ENCODE measurements at regions not wholly inside any gene's neighbourhood (a gene's known extent, or its start where the extent isn't known, plus 50 kb on each side); places are given as distances from the start of the nearest gene placed in this dataset.

DNA sequence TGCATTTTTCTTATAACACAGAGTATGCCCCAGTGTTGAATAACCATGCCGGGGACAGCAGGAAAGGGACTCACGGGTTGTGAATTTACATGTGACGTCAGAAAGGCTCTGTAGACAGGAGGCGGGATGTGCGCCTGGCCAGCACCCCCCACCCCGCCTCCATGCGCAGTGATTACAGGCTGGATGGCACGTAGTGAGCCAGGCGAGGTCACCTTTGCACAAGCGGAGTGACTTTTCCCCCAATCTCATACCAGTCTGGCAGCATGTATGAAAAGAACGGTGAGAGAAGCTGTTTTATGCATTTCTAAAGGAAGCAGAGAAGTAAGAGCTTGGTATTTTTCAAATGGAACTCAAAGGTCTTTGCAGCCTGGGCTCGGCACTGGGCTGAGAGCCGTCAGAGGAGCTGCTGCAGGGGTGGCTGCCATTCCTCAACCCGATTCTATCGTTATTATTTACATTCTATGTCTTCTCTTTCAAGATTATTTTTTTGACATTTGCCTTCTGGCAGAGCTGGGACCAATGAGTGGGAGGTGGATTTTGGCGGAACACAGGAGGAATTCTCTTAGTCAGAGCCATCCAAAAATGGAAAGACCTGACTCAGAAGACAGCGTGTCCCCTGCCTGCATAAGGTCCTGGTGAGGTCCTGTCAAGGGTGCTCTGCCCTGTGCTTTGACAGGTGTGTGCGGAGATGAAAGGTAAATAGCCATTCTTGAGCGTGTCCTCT is 115.6 kb upstream of the SLC45A1 start:
- no peak for DNase-seq

DNA sequence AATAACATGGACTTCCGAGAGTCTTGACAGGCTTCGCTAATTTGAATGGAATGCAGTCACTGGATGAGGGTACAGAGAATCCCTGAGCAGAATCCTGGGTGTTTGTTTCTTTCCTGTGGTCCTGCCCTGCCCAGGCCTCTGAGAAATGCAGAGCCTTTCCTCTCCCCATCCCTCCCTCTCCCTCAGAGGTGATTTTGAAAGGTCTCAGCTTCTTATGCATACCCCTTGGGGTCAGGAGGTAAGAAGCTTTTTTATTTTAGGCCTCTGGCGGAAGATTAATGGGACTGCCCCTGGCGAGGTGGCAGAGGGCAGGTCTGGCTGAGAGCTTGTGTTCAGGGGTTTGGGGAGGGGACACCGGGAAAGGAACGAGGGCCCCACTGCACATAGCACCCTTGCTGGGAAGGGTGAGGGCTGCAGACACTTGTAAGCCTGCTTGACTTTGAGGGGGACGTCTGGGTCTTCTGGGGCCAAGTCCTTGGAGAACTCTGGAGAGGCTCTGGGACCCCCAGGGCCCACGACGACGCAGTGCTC is 116.5 kb upstream of the SLC45A1 start:
- DNase-seq = no peak

DNA sequence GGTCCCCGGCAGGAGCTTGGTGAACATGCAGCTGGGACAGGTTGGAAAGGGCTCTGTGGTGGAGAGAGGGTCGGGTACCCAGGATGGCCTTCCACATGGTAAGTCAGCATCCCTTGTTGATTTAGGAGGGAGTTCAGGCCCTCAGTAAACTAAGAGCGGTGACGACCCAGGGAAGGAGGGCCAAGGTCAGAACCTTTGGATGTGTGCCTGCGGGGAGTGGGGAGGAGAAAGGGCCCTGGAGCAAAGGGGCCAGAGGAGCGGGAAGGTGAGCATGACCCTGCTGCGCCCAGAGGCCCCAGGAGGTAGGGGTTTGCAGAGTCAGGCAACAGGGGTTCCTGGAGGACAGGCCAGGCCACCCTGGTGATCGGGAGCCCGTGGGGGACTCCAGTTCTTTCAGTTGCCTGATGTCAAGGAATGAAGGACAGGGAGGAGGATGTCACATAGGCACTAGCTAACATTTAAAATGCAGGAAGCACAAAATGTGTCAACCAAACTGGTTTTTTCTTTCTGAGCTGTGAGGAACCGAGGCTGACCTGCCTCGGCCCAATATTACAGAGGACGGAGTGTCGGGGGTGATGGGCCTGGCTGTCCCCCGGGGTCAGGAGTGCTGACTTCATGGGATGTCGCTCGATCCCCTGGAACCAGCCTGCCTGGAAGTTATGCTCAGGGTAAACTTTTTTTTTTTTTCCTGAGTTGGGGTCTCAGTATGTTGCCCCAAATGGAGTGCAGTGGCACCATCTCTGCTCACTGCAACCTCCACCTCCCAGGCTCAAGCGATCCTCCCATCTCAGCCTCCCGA is 117.4 kb upstream of the SLC45A1 start:
- no peak for DNase-seq

DNA sequence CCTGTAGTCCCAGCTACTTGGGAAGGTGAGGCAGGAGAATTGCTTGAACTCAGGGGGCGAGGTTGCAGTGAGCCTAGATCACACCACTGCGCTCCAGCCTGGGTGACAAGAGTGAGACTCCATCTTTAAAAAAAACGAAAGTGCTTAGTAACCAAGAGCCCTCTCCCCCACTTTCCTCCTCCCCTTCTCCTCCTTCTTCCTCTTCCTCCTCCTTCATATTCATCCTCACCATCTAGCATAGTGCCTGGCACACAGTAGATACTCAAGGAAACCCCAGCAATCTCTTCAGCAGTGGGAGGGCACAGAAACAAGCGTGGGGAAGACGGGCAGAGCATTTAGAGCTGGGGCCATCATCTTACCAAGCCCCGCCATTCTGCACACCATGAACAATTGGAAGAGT is 119.4 kb upstream of the SLC45A1 start:
- DNase-seq = no peak

DNA sequence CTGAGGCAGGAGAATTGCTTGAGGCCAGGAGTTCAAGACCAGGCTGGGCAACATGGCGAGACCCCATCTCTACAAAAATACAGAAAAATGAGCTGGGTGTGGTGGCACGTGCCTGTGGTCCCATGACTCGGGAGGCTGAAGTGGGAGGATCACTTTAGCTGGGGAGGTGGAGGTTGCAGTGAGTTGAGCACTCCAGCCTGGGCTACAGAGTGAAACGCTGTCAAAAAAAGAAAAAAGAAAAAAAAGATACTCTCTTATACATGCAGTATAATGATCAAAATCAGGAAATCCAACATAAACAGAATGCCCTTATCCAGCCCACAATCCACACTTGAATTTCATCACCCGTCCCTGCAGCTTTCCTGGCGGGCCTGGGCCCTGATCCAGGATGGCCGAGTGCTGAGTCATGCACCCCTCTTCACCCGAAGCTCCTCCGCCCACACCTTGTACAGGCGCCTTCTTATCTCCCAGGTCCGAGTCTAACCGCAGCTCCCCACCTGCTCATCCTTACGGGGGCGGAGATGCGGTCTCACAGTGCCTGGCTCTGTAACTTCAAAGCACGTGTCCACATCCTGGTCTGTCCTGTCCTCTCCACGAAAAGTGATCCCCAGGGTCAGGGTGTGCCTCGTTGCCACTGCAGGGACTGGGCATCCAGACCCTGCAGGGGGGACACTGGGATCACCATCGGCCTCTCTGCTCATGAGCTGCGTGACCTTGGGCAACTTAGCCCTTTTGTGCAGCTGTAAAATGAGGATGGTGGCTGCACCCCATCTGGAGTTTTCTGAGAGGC is 120.2 kb upstream of the SLC45A1 start:
- DNase-seq = peak; percentile 24

DNA sequence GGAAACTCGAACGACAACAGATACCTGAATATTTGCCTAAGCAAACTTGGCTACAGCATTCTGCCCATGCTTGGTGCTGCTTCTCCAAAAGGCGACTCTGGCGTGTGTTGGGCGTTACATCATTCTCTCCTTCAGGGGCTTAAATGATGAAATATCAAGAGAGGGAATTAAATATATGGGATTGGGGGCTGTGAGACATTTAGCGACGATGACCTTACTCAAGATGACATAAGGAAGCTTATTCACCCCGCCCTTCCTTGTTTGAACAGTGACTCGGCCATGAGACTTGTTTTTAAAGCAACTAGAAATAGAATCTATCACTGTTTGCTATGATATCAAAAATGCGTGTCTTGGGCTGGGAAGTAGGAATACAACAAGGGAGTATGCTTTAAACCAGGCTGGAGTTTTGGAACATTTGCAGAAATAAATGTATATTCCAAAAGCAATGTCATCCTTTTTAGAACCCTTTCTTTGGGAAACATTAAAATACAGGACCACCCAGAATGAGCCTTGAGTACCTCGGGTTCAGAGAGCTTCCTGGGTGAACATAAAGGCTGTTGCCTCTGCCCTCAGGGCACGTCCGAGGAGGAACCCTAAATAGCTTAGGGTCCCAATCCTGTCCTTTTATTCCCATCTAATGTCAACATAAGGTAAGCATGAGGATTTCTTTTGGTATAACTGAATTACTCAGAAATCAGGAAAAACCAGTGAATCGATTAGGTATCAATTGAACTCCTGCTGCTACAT is 123.3 kb upstream of the SLC45A1 start:
- no peak for DNase-seq

DNA sequence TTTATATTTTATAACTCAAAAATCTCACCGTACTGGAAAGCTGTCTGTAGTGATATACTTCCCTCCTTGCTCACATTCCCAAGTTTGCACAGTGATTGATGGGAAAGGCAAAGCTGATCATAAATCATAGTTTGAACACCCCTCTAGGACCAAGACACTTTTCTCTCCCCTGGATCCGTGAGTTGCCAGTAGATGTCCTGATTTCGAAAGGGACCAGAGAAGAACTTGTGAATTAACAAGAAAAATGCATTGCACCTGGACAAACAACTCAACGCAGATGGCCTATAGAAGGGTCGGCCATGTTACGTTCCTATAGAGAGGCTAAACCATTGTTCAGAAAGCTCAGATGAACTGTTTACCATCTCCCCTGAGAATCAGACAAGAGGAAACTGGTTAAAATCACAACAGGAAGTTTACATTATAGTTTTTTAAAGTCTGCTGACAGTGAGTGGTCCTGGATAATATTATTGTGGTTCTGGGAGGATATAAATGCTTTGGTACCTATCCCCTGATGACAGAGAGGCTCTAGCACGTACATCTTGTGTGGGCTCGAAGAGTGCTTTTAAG is 124.0 kb upstream of the SLC45A1 start:
- no peak for DNase-seq

DNA sequence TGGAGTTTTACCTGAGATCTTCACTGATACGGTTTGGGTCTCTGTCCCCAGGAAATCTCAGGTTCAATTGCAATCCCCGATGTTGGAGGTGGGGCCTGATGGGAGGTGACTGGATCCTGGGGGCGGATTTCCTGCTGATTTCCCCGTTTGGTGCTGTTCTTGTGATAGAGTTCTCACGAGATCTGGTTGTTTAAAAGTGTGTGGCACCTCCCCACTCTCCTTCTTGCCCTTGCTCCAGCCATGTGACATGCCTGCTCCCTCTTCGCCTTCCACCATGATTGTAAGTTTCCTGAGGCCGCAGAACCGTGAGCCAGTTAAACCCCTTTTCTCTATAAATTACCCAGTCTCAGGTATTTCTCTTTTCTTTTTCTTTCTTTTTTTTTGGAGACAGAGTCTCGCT is 126.4 kb upstream of the SLC45A1 start:
- DNase-seq = no peak

DNA sequence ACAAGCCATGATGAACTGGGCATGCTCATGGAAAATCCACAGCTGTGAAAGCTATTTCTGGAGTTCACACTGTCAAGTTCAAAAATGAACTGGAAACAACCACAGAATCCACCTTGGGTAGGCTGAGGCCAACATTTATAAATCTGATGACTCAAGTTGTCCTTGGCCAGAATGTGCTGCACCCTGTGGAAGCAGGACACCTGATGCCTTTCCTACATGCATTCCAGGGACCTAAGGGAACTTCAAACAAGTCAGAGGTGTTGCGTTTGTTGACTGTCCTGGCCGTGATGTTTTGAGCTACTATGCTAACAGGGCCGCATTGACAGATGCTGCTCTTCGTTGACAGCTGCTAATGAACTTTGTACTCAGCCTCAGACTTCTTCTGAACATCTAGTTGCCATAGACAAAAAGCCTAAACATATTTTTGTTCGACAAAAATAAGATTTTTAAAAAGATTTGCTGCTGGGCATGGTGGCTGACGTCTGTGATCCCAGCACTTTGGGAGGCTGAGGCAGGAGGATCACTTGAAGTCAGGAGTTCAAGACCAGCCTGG is 127.9 kb upstream of the SLC45A1 start:
- DNase-seq = no peak

DNA sequence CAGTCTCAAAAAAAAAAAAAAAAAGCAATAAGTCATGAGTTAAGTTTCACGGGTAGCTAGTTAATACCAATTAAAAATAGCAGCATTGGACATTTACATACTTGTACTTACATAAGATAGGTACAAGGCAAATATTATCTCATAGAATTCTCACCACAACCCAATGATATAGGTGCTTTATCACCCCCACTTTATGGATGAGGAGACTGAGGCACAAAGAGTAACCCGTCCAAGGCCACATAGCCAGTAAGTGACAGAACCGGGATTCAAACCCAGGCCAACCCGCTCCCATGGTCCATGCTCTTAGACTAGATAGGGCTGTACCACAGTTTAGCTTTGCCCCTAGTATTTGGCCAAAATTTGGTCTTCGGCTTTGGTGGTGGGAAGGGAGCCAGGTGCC is 132.5 kb upstream of the SLC45A1 start:
- DNase-seq = no peak

DNA sequence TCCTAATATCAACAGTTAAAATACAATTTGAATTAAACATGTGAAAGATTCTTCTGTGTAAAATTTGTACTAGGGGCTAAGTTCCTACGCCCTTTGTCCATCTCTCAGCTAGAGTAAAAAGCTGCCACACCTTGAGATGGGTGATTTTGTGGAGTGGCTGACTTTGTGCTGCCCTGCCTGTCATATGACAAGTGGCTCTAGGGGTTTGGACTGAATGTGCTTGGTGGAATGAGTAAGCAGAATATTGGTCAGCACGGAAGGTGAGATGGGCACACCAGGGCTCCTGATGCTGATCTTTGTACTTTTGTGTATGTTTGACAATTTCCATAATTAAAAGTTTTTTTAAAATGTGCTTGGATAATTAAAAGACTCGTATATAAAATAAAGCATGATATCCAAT is 133.6 kb upstream of the SLC45A1 start:
- no peak for DNase-seq

DNA sequence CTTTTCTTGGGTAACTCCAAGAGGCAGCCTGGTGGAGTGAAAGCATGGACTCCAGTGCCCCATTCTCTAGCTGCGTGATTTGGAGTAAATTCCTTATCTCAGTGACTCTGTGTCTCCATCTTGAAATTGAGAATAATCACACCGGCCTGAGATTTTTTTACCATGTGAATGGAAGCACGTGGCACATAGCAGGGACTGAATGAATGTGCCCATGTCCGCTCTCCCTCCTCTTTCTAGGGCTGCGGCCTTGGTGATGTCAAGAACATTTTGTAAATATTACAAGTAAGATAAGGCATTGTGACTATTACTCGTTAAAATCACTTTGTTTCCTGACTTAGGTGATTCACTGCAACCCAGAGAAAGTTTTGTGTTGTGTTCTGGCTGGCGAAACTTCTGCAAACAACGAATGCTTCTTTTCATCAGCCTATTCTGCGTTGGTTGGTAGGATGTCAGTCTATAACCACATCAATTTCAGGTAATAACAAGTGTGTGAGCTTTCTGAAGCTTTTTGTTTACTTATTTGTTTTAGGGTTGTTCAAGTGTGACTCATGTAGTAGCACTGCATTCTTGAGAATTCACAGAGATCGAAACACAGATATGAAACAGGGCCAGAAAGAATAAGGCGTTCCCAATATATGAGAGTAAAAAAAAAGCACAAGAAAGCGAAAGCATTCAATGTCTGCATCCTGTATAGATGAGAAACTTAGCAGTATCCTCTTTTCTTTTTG is 135.7 kb upstream of the SLC45A1 start:
- no peak for DNase-seq

DNA sequence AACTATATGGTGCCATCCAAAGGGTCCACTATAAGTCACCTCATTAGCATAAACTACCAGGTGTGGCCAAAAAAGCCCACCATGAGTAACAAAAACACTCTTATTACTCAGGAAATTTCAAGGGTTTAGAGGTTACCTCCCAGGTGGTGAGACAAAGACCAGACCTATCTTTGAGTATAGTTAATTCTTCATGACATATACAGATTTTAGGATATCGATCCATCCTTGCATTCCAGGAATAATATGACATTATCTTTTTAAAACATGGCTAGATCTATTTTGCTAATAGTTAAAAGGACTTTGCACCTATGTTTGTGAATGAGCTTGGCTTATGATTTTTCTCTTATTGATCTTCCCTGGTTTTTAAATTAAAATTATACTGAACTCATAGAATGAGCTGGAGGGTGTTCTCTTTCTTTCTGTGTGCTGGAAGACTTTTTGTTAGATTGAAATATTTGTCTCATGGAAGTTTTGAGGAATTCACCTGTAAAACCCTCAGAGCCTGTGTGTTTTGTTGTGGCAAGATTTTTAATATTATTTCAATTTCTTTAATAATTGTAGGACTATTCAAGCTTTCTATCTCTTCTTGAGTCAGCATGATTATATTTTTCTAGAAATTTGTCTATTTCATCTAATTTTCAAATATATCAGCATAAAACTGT is 138.7 kb upstream of the SLC45A1 start:
- no peak for DNase-seq

DNA sequence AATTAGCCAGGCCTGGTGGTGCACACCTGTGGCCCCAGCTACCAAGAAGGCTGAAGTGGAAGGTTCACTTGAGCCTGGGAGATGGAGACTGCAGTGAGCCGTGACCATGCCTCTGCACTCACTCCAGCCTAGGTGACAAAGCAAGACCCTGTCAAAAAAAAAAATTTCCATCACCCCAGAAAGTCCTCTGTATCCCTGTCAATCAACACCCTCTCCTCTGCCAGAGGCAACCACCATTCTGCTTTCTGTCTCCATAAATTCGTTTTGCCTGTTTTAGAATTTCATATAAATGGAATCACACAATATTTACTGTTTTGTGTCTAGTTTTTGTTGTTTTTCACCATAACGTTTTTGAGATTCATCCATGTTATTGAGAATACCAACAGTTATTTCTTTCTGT is 141.6 kb upstream of the SLC45A1 start:
- no peak for DNase-seq

DNA sequence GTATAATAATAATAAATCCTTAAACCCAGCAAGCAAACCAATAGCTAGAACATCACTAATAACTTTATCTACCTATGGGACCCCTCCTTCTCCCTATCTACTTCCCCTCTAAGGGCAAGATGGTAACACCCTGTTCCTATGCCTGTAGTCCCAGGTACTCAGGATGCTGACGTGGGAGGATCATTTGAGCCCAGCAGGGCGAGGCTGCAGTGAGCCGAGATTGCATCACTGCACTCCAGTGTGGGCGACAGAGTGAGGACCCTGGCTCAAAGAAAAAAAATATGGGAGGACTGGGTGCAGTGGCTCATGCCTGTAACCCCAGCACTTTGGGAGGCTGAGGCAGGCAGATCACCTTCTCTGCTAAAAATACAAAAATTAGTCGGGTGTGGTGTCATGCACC is 143.1 kb upstream of the SLC45A1 start:
- DNase-seq = no peak

DNA sequence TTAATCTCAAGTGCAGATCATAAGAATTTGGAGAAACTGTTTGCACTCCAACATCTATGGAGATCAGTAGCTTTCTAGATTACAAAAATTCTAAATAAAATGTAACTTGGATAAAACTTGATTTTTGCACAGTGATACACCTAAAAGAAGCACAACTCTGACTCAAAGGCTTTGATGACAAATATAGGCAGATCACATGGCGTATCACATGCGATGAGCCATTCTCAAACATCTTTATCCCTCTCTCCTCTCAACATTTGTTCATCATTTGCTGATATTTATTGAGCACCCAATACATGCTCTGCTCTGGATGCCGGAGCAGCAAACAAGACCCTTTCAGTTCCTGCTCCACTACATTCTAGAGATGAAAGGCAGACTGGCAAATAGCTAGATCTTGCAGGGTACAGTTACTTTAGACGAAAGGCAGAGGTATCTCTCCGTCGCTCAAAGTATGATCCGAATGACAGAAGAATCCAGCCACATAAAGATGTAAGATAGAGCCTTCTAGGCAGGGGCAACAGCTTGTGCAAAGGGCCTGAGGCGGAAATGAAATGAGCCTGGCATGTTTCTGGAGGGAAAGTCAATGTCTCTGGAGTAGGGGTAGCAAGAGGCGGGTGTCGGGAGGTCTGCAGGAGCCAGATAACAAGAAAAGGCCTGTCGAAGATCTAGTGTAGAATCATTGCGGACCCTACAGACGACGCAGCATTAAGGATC is 145.8 kb upstream of the ERRFI1 start:
- DNase-seq = no peak

DNA sequence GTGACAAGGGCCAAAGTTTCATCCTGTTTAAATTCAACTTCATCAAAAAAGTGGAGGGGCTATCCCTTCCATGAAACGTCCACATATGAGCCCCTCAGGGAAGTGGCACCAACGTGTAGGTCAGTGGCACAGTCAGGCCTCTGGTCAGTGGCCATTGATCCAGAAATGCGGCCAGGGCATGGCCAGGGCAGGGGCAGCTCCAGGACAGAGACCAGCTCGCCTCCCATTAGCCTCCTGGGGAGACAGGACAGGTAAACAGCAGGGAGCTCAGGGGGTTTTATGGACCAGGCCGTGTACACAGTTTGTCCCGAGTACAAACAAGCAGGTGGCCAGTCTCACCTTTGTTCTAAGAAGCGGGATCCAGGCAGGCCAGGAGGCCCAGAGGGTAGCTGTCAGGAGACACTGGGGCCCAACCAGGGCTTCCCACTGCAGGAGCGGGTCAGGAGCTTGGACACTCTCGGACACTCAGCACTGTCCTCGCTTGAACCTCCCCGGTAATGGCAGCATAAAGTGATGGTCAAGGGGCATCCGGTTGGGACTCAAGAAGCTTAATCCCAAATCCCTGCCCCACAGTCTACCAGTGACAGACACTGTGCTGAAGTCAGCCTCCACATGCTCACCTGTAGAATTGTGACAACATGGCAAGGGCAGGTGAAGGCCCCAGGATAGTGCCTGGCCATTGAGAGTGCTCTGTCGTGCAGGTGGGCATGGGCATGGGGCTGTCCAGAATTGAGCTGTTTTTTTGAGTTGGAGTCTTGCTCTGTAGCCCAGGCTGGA is 144.1 kb upstream of the ERRFI1 start:
- DNase-seq = no peak

DNA sequence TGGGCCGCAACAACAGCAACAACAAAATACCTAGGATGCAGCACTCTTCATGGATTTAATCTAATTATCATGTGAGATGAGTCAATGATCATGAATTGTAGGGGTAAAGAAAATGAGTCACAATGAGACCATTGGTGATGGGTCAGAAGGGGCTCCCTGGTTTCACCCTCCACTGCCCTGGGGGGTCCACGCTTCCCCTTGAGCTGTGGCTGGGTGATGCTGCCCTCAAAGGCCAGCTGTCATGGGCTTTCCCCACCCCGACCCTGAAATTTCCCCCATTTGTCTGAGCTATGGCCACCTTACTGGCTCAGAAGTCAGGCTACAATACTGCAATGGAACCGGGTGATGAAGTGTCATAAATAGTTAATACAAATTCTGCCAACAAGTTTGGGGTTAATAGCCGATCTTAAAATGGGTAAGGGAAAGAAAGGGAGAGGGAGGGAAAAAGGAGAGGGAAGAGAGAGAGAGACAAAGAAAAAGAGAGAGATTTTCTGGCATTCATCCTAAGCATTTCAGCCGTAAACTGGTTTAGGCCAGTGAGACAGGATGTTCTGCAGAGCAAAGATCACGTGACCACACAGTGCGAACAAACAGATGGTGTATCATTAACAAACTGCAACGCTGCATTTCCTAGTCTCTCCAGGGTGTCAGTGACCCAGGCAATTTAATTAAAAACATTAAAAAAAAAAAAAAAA is 143.4 kb upstream of the ERRFI1 start:
- peak; percentile 94 for DNase-seq

DNA sequence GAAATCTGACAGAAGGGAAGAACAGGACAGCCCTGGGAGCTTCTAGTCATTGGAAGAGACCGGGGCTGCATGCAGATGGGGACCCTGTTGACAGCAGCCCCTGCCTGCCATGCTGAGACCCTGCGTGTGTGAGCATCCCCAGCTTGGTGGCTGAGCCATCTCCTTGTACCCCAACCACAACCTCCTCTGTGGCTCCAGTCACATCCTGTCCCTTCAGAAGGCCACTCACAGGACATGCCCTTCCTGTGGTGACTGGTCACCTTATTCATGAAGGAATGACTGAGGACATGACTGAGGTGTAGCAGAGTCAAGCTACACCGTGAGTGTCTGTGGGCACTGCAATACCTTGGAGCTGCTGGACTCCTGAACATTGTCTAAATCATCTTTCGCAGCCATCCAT is 141.8 kb upstream of the ERRFI1 start:
- no peak for DNase-seq
